Coronary artery (tissue), 2 donors: ENCODE measurements at regions not wholly inside any gene's neighbourhood (a gene's known extent, or its start where the extent isn't known, plus 50 kb on each side); places are given as distances from the start of the nearest gene placed in this dataset.

Experiments used
- DNase-seq: peaks from one replicate; pipeline ENCODE4 v3.0.0-alpha.2; 2017; ENCODE audit warnings: low spot score
- H3K27ac ChIP-seq, 2 donors: fragments of 200-600 bp; sonication (generic); one replicate each; pipeline ENCODE4 v1.5.1; 2016 to 2019
- H3K4me3 ChIP-seq: fragments of 200-600 bp; sonication (generic); 2 replicates; pipeline ENCODE4 v1.5.1; 2016; ENCODE audit warnings: mild to moderate bottlenecking, moderate library complexity
- CTCF ChIP-seq: fragments of 200-600 bp; sonication (generic); IDR thresholded peaks from one replicate; pipeline ENCODE4 v1.5.1; 2019; ENCODE audit warnings: antibody characterized with exemption

- H3K4me3 ChIP-seq, result no peak overlapping the region
Measured at GRCh38 chr2:236400594-236401360, 136.6 kb upstream of the ASB18 start.

GRCh38 chr2:236402033-236402790, 138.0 kb upstream of the ASB18 start:
- Histone ChIP-seq H3K4me3 (no peak overlapping the region), H3K27ac (no peak overlapping the region)
- peak; percentile 33 for DNase-seq
- TF ChIP-seq CTCF, result no peak

More at GRCh38 chr2:236400594-236401360, 136.6 kb upstream of the ASB18 start:
- TF ChIP-seq CTCF, result no peak
- no peak overlapping the region for H3K27ac ChIP-seq
- DNase-seq, result peak; percentile 50

GRCh38 chr2:236403125-236403524, 138.9 kb upstream of the ASB18 start:
- DNase-seq, result peak; percentile 64
- no peak for TF ChIP-seq CTCF
- H3K27ac ChIP-seq, result no peak overlapping the region
- H3K4me3 ChIP-seq, result no peak overlapping the region

- peak; percentile 26 for DNase-seq
- H3K4me3 ChIP-seq, result no peak overlapping the region
- H3K27ac ChIP-seq, result no peak overlapping the region
- TF ChIP-seq CTCF, result no peak
Measured at GRCh38 chr2:236403811-236404210, 139.6 kb upstream of the ASB18 start.

- peak; percentile 31 for DNase-seq
- Histone ChIP-seq H3K27ac (no peak overlapping the region), H3K4me3 (no peak overlapping the region)
- TF ChIP-seq CTCF, result no peak
Measured at GRCh38 chr2:236404346-236404745, 140.1 kb upstream of the ASB18 start.

- no peak for DNase-seq
- no peak for TF ChIP-seq CTCF
- H3K4me3 ChIP-seq, result no peak overlapping the region
- no peak overlapping the region for H3K27ac ChIP-seq
Measured at GRCh38 chr2:236405357-236405756, 141.2 kb upstream of the ASB18 start.

- Histone ChIP-seq H3K27ac (no peak overlapping the region), H3K4me3 (no peak overlapping the region)
- no peak for TF ChIP-seq CTCF
- DNase-seq, result no peak
Measured at GRCh38 chr2:236408090-236408489, 143.9 kb upstream of the ASB18 start.
